ENCODE measurements at regions not wholly inside any gene's neighbourhood (a gene's known extent, or its start where the extent isn't known, plus 50 kb on each side); places are given as distances from the start of the nearest gene placed in this dataset.

DNA sequence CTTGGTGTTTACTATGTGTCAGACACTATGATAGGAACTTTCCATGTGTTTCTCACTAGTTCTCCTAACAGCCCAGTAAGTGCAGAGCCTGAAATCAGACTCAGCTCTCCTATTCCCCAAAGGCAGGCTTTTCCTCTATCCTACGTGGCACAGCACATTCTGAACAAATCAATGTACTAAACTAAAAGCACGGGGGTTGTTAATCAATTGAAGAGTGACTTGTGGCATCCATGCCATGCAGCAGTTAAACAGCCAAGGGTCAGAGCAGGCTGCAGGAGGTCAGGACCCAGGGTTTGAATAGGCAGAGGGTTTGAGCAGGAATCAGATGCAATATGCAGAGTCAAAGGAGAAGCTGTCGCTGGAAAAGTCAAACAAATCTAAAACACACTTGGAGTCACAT, 289.7 kb upstream of the LDB2 start:
- no peaks in the 10 kb centered on the region for H3K9me3 ChIP-seq
- no peaks in the 10 kb centered on the region for H3K4me1 ChIP-seq
- H3K36me3 ChIP-seq: no peaks in the 10 kb centered on the region
- DNase-seq: no peak
- in situ Hi-C loops (cut with MboI; ENCODE audit: low pct_ligation_motif_present in 1 of 4, low pct_unique_long_range_greater_than_20kb in 1 of 4, low sequenced_read_pairs in 3 of 4) (no loop called here), intact Hi-C loops (cut with DNase I; ENCODE audit: low total_unique reads) (no loop called here)
- H3K4me3 ChIP-seq: no peak overlapping the region
- no peak overlapping the region for H3K27ac ChIP-seq
- no peak for TF ChIP-seq POLR2AphosphoS5 (IDR thresholded peaks at IDR 0.05)
- TF ChIP-seq EP300 (IDR thresholded peaks at IDR 0.05; ENCODE audit: low read depth): no peak
- TF ChIP-seq POLR2A (IDR thresholded peaks at IDR 0.05): no peak
- TF ChIP-seq, protein P1, sequence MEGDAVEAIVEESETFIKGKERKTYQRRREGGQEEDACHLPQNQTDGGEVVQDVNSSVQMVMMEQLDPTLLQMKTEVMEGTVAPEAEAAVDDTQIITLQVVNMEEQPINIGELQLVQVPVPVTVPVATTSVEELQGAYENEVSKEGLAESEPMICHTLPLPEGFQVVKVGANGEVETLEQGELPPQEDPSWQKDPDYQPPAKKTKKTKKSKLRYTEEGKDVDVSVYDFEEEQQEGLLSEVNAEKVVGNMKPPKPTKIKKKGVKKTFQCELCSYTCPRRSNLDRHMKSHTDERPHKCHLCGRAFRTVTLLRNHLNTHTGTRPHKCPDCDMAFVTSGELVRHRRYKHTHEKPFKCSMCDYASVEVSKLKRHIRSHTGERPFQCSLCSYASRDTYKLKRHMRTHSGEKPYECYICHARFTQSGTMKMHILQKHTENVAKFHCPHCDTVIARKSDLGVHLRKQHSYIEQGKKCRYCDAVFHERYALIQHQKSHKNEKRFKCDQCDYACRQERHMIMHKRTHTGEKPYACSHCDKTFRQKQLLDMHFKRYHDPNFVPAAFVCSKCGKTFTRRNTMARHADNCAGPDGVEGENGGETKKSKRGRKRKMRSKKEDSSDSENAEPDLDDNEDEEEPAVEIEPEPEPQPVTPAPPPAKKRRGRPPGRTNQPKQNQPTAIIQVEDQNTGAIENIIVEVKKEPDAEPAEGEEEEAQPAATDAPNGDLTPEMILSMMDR (IDR thresholded peaks at IDR 0.05): no peak
- no peaks in the 10 kb centered on the region for H3K27me3 ChIP-seq
- whole genome bisulfite sequencing, 2 donors (ENCODE audit: low coverage in 1 of 2): 34 to 37% methylated on average over 3 of the region's 3 CpGs

DNA sequence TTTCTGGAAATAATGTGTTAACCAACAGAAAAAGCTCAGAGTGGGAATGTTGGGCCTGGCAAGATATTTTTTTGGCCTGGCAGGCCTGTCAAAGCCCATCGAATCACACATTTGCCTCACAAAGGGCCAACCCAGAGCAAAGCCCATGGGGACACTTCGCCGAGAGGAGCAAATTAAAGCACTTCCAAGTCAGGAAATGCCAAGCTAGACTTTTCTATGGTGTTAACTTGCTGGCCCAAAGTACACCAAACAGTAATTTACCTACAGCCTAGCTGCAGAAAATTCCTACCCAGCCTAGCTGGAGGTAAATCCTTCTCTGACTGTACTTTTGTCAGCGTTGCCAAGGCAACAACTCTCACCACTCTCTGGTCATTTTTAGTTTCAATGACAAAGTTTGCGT, 288.6 kb upstream of the LDB2 start:
- no peak overlapping the region for H3K27ac ChIP-seq
- in situ Hi-C loops (cut with MboI; ENCODE audit: low pct_ligation_motif_present in 1 of 4, low pct_unique_long_range_greater_than_20kb in 1 of 4, low sequenced_read_pairs in 3 of 4): no loop called here
- no peaks in the 10 kb centered on the region for H3K27me3 ChIP-seq
- 88% methylated on average over 1 to 5 of the region's 5 CpGs for WGBS, 2 donors (ENCODE audit: low coverage in 1 of 2)
- no peaks in the 10 kb centered on the region for H3K9me3 ChIP-seq
- H3K4me1 ChIP-seq: no peaks in the 10 kb centered on the region
- TF ChIP-seq EP300 (IDR thresholded peaks at IDR 0.05; ENCODE audit: low read depth) (no peak), POLR2A (IDR thresholded peaks at IDR 0.05) (no peak), POLR2AphosphoS5 (IDR thresholded peaks at IDR 0.05) (no peak)
- TF ChIP-seq, protein P1 (IDR thresholded peaks at IDR 0.05): no peak
- no peak for DNase-seq
- intact Hi-C loops (cut with DNase I; ENCODE audit: low total_unique reads): no loop called here
- H3K4me3 ChIP-seq: no peak overlapping the region
- no peaks in the 10 kb centered on the region for H3K36me3 ChIP-seq

DNA sequence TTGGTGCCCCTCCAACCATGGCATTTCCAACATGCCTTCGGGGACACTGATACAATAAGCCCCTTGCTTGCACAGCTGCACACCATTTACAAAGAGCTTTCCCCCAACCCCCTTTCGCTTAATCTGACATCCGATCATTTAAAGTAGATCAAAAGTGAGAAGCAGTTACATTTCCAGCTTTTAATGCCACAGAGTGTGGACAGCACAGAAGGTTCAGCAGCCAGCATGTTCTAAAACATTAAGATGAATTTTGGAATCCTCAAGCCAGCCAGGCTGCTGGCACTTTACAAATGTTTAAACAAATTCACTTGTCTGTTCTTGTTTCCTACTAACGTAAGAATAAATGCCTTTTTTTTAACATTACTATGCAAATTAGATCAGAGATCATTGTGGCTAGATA, 284.4 kb upstream of the LDB2 start:
- WGBS, 2 donors (ENCODE audit: low coverage in 1 of 2): 60 to 72% methylated on average over 1 to 4 of the region's 4 CpGs
- Histone ChIP-seq H3K4me3 (no peak overlapping the region), H3K27me3 (no peaks in the 10 kb centered on the region), H3K9me3 (no peaks in the 10 kb centered on the region), H3K36me3 (no peaks in the 10 kb centered on the region), H3K27ac (no peak overlapping the region), H3K4me1 (no peaks in the 10 kb centered on the region)
- no peak for DNase-seq
- in situ Hi-C loops (cut with MboI; ENCODE audit: low pct_ligation_motif_present in 1 of 4, low pct_unique_long_range_greater_than_20kb in 1 of 4, low sequenced_read_pairs in 3 of 4) (no loop called here), intact Hi-C loops (cut with DNase I; ENCODE audit: low total_unique reads) (no loop called here)
- TF ChIP-seq, protein P1 (IDR thresholded peaks at IDR 0.05): no peak
- TF ChIP-seq POLR2A (IDR thresholded peaks at IDR 0.05) (no peak), EP300 (IDR thresholded peaks at IDR 0.05; ENCODE audit: low read depth) (no peak), POLR2AphosphoS5 (IDR thresholded peaks at IDR 0.05) (no peak)

DNA sequence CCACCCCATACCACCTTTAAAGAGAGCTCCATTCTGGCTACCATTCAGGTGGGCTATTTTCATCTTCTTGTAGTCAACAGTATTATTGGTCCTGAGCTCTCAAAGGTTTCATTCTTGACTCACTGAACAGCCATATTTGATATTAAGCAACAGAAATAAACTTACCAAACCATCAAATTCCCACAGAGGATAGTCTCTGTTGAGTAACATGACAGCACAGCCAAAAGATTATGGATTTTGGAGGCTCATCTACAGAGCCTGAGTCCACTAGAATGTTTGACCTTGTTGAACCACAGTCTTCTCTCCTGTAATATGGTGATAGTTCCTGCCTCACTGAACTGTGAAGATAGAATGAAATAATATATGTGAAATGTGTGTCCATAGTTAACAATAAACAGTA, 276.3 kb upstream of the LDB2 start:
- Histone ChIP-seq H3K27me3 (no peaks in the 10 kb centered on the region), H3K36me3 (no peaks in the 10 kb centered on the region), H3K27ac (no peak overlapping the region), H3K4me1 (no peaks in the 10 kb centered on the region), H3K4me3 (no peak overlapping the region), H3K9me3 (no peaks in the 10 kb centered on the region)
- intact Hi-C loops (cut with DNase I; ENCODE audit: low total_unique reads): no loop called here
- TF ChIP-seq POLR2A (IDR thresholded peaks at IDR 0.05): no peak
- TF ChIP-seq, protein P1 (IDR thresholded peaks at IDR 0.05): no peak
- no peak for TF ChIP-seq POLR2AphosphoS5 (IDR thresholded peaks at IDR 0.05)
- TF ChIP-seq EP300 (IDR thresholded peaks at IDR 0.05; ENCODE audit: low read depth): no peak
- no peak for DNase-seq
- in situ Hi-C loops (cut with MboI; ENCODE audit: low pct_ligation_motif_present in 1 of 4, low pct_unique_long_range_greater_than_20kb in 1 of 4, low sequenced_read_pairs in 3 of 4): no loop called here
